ENCODE measurements at regions not wholly inside any gene's neighbourhood (a gene's known extent, or its start where the extent isn't known, plus 50 kb on each side); places are given as distances from the start of the nearest gene placed in this dataset.
"Not testable (repeated sequence)": the region's sequence is repeated elsewhere in the genome, so short reads cannot be mapped to it uniquely, and the experiment has no call there.

GRCh38 chr10:10055656-10056442 lies 961.8 kb upstream of the CELF2 start:
- Histone ChIP-seq H3K4me3 (no peak overlapping the region), H3K4me1 (no peaks in the 10 kb centered on the region), H3K36me3 (no peaks in the 10 kb centered on the region), H3K27ac (no peak overlapping the region), H3K27me3 (ENCODE audit: low read depth) (no peaks in the 10 kb centered on the region), H3K9me3 (no peaks in the 10 kb centered on the region)
- ATAC-seq (no peak), DNase-seq (no peak)
- intact Hi-C loops (cut with DNase I): no loop called here
- TF ChIP-seq CTCF (IDR thresholded peaks at IDR 0.05): no peak

GRCh38 chr10:10056961-10057360 lies 960.7 kb upstream of the CELF2 start:
- TF ChIP-seq CTCF (IDR thresholded peaks at IDR 0.05): no peak
- no peak for DNase-seq

GRCh38 chr10:10067644-10068043 lies 950.0 kb upstream of the CELF2 start:
- intact Hi-C loops (cut with DNase I): no loop called here
- Histone ChIP-seq H3K27me3 (ENCODE audit: low read depth) (no peaks in the 10 kb centered on the region), H3K27ac (no peak overlapping the region), H3K9me3 (no peaks in the 10 kb centered on the region), H3K4me3 (no peak overlapping the region), H3K4me1 (no peaks in the 10 kb centered on the region), H3K36me3 (no peaks in the 10 kb centered on the region)
- no peak for DNase-seq
- no peak for TF ChIP-seq CTCF (IDR thresholded peaks at IDR 0.05)
- no peak for ATAC-seq

More at GRCh38 chr10:10056961-10057360, 960.7 kb upstream of the CELF2 start:
- no peaks in the 10 kb centered on the region for H3K4me1 ChIP-seq
- H3K27me3 ChIP-seq (ENCODE audit: low read depth): no peaks in the 10 kb centered on the region
- no peaks in the 10 kb centered on the region for H3K9me3 ChIP-seq
- no peak for ATAC-seq
- intact Hi-C loops (cut with DNase I): no loop called here
- H3K4me3 ChIP-seq: no peak overlapping the region
- no peaks in the 10 kb centered on the region for H3K36me3 ChIP-seq
- no peak overlapping the region for H3K27ac ChIP-seq

GRCh38 chr10:10074847-10075246 lies 942.8 kb upstream of the CELF2 start:
- H3K27me3 ChIP-seq (ENCODE audit: low read depth); H3K27ac ChIP-seq; H3K4me1 ChIP-seq; DNase-seq; ATAC-seq; H3K9me3 ChIP-seq; H3K36me3 ChIP-seq; H3K4me3 ChIP-seq; intact Hi-C loops (cut with DNase I): not testable (repeated sequence)

GRCh38 chr10:10078446-10078845 lies 939.2 kb upstream of the CELF2 start:
- ATAC-seq: no peak
- Histone ChIP-seq H3K27ac (no peak overlapping the region), H3K27me3 (ENCODE audit: low read depth) (no peaks in the 10 kb centered on the region), H3K36me3 (no peaks in the 10 kb centered on the region), H3K9me3 (no peaks in the 10 kb centered on the region), H3K4me3 (no peak overlapping the region), H3K4me1 (no peaks in the 10 kb centered on the region)
- DNase-seq: no peak
- intact Hi-C loops (cut with DNase I): no loop called here
- TF ChIP-seq CTCF (IDR thresholded peaks at IDR 0.05): no peak

GRCh38 chr10:10092581-10092980 lies 925.1 kb upstream of the CELF2 start:
- Histone ChIP-seq H3K27me3 (ENCODE audit: low read depth) (no peaks in the 10 kb centered on the region), H3K4me1 (no peaks in the 10 kb centered on the region), H3K36me3 (no peaks in the 10 kb centered on the region), H3K9me3 (no peaks in the 10 kb centered on the region), H3K4me3 (no peak overlapping the region), H3K27ac (no peak overlapping the region)
- no peak for TF ChIP-seq CTCF (IDR thresholded peaks at IDR 0.05)
- DNase-seq (no peak), ATAC-seq (peak; percentile 24 to 64)
- intact Hi-C loops (cut with DNase I): no loop called here
